ENCODE measurements at regions not wholly inside any gene's neighbourhood (a gene's known extent, or its start where the extent isn't known, plus 50 kb on each side); places are given as distances from the start of the nearest gene placed in this dataset.

DNA sequence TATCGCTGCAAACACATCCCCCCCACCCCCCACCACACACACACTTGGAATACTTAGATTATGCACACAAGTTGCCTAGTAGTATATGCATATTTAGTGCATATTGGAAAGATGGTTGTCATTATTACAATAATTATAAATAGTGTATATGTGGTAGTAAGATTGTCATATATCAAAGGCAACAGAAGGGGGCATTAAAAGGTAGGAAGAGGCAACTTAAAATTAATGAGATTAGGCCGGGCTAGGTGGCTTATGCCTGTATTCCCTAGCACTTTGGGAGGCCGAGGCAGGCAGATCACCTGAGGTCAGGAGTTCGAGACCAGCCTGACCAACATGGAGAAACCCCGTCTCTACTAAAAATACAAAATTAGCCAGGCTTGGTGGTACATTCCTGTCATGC lies 52.1 kb downstream of the GSC start:
- DNase-seq: no peak

DNA sequence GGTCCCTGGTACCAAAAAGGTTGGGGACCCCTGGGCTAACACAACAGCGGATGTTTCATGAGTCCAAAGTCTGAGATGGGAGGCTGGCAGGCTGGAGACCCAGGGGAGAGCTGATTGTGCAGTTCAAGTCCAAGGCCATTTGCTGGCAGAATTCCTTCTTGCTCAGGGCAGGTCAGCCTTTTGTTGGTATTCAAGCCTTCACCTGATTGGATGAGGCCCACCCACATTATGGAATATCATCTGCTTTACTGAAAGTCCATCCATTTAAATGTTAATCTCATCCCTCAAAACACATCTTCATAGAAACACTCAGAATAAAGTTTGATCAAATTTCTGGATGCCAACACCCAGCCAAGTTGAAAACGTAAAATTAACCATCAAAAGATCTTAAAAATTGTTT lies 52.9 kb downstream of the GSC start:
- no peak for DNase-seq

DNA sequence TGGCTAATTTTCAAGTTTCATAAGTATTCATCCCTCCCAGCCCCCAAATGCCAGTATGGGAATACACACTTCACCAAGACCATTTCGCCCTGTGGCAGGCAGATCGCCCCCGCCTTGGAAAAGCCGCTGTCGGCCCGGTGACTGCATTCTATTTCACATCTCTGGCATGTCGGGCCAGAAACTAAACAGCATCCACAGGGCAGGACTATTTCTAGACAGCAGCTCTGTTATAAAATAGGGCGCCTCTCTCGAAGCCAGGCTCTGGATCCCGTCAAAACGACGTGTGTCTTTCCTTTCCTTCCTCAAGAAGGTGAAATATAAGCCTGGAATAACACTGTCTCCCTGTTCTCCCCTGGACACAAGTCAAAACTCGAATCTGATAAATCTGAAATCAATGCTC lies 56.8 kb downstream of the GSC start:
- no peak for DNase-seq

DNA sequence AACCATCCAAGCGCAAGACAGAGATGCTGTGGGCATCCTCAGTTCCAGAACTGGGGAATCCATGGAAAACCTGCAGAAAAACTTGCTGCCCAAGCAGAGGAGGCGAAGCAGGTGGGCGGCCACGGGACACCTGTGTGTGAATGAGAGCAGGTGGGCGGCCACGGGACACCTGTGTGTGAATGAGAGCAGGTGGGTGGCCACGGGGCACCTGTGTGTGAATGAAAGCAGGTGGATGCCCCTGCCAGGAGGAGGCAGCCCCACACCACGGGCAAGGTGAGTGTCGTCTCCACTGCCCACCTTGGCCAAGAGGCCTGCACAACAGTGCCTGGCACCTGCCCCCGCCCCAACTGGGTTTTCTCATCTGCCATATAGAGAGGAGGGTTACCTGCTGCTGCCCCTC lies 59.2 kb downstream of the GSC start:
- DNase-seq: no peak

DNA sequence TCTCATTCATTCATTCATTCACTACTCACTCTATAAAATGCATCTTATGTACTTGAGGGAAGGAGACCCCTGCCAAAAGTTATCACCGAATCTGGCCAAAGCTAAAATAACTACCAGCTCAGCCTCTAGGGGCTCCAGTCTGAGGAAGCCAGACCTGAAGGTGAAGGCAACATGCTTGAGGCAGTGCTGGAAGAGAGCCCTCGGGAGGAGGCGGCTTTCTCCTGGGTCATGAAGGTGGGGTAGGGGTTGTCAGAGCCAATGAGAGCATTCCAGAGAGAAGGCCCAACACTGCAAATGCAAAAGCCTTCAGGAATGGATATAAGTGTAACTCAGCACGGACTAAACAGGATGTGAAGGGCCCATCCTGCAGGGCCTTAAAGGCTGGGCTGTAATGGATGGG lies 62.4 kb downstream of the GSC start:
- DNase-seq: no peak

DNA sequence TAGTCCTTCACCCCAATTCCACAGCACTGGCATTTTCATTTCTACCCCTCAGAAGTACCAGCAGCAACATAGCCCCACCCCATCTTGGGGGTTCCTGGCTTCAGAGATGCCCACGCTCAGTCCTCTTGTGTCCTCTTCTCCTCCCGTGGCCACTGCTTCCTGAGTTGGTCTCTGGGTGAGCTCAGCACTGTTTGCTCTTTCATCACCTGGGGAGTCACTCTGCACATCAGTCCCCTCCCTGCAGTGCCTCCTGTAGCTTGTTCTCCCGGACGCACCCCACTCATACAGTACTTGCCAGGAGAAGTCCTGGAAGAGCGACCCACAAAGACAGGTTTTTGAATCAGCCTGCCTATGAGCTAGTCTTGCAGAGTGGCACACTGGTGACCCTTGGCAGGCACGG lies 63.8 kb downstream of the GSC start:
- peak; percentile 19 for DNase-seq

DNA sequence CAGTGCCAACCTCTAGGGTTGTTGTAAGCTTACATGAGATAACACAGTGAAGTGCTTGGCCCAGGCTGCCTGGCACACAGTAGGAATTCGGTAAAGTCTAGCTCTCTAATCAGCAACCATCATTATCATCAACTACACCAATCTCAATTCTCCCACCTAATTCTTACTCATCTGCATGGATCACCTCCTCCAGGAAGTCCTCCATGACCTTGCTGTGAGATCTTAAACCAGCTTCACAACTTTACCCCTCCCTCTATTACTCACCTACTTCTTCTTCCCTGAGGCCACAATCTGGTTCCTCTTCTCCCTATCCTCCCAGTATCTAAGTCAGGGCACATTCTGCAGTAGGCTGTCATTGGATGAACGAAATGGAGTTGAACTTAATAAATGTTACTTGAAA lies 67.3 kb downstream of the GSC start:
- DNase-seq: no peak

DNA sequence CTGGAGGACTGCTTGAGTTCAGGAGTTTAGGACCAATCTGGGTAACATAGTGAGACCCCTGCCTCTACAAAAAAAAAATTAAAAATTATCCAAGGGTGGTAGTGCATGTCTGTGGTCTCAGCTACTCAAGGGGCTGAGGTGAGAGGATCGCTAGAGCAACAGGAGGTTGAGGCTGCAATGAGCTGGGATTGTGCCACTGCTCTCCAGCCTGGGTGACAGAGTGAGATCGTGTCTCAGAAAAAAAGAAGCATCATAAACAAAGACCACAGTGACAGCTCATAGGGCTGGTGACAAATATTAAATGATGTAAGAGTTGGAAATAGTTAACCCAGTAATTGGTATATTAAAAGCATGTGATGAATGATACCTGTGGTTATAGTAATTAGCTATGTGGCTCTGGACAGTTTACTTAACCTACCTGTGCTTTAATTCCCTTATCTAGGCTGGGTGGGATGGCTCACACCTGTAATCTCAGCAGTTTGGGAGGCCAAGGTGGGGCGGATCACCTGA lies 68.0 kb downstream of the GSC start:
- DNase-seq: peak; percentile 58

DNA sequence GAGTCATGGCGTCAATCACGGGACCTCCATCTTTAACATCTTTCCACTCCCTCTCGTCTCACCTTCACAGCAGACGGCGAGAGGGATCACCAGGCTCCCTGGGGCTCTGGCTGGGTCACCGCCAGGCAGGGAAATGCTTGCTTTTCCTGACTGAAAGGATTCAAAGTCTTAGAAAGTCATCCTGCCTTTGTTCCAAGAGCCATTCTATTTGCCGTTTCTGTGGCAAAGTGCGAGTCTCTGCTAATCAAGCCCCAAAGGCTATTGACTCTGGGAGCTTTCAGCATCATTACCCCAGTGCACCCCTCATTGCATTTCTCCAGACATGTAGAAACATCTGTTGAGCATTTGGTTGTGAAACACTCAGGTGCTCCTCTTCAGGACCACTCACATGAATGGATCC lies 69.6 kb downstream of the GSC start:
- DNase-seq: no peak

DNA sequence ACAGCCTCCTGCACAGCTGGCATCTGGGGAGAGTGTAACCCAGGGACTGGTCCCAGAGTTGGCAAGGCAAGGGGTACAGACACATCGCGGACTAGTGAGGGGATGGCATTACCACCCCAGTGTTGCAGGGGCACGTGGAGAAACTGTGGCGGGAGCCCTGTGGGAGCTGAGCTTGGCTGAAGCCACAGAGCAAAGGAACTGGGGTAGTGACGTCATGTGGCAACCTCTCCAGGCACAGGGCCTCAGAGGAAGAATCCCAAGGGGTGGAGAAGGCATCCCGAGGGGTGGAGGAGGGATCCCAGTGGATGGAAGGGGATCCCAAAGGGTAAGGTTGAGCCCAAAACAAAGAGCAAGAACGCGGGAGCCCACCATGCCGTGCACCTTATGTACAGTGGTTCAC lies 70.1 kb downstream of the GSC start:
- no peak for DNase-seq

DNA sequence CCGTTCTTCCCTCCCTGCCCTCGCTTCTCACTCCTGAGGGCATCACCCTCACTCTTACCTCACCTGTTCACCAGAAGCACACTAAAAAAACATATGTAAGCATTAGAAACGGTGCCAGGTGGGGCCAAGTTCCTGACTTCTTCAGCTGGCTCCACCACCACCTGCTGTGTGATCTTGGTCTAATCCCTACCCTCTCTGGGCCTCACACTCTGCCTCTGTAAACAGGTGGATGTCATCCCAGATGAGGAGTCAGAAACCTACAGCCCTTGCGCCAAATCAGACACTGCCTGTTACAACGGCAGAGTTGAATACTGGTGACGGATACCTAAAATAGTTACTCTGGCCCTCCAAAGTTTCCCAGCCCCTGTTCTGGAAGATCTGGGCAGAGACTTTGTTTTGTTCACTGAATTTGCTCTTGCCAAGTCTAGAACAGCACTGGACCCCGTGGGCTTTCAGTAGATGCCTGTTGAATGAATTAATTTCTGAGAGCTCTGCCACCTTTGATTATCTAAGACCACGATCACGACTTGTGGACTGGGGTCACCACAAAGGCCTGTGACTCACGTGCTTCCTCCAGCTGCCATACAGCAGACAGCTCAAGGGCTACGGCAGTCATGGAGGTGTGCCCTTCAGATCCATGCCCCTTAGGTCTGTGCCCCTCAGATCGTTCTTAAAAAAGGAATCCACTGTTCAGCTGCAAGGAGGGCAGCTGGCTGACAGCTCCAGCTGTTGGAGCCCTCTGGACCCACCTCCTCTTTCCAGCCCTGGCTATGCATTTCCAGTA lies 71.9 kb downstream of the GSC start:
- DNase-seq: peak; percentile 50

DNA sequence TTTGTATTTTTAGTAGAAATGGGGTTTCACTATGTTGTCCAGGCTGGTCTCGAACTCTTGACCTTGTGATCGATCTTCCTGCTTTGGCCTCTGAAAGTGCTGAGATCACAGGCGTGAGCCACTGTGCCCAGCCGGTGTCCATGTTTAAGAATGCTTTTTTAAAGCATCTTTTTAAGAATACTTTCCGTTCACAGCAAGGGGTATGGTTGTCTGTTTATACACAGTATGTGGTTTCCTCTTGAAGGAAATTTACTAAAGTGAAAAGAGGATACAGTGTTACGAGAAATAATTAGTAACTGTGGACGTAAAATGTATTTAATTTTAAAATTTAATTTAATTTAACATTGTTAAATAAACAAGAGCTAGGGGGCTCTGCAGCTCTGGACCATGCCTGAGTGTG lies 73.4 kb downstream of the GSC start:
- no peak for DNase-seq

DNA sequence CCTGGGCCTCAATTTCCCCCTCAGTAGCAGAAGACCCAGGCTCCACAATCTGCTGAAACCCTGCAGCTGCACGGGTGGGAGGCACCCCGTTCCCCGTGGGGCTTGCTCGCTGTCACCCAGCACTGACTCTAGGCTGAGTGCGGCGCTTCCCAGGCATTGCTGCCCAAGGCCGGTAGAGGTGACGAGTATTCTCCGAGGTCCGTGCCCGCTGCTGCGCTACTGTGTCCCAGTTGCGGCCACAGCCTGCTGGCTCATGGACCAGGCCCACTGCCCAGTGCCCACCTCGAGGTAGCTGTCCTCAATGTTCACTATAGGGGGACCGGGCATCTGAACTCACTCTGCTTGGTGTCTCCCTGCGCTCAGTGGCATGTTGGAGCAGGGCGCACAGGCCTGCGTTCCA lies 74.7 kb downstream of the GSC start:
- DNase-seq: no peak

DNA sequence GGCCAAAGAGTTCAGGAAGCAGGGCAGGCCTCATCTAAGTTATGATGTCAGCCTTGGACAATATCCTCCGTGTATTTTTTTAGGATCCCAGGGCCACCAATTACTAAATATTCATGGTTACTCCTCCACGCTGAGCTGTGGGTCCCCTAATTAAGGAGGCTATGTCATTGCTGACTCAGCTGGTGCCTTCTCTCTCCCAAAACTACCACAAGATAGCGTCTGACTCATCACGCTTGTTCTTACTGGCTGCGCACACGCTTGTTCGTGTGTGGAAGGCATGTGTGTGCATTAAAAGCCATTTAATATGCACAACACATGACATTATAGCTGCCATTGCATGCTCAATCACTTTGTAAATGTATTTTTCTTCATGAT lies 78.3 kb downstream of the GSC start:
- no peak for DNase-seq

DNA sequence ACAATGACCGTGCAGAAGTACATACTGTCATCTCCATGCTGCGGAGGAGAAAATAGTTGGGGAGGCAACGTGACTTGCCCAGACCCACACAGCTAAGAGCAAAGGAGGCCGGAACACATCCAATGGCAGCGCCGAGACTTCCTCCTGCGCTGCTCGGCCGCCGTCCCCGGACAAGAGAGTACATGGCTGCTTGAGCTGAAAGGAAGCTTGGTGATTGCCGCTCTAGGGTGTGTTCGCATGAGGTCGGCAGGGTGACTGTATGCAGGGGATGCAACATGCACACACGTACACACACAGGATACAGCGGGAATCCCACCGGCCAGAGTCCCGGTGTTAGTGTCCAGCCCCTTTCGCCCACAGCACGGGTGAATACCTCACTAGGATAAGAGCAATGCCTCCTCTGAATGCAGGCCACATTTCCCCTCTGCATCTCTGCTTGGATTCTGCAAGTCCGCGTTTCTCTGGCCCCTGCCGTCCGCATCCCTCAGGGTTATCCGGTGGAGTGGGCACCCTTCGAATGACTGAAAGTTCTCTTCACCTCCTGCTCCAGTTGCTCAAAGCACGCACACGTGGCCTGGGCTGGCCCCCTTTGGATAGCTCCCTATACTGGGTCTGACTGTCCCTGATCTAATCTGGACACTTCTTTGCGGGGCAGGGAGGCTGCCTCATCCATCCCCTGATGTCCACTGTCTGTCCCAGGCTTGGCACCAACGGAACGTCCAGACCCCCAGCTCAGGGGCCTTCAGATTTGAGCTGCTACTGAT lies 78.8 kb downstream of the GSC start:
- DNase-seq: no peak

DNA sequence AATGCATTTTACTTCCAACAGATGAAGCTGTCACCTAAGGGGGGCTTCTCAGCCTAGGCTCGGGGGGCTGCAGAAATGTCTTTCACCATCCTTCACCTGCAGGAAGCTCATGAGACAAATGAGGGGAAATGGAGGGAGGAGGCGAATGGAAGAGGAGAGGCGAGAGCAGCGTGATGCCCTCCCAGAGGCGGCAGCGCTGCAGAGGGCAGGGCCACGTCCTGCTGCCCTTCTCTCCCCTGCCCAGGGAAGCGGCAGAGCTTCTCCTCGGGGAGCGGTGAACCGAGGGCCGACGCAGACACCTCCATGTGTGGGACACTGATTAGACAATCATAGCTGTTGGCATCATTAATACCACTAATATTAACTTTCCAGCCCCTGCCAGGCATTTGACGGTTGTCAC lies 78.3 kb downstream of the SERPINA3 start:
- DNase-seq: no peak

DNA sequence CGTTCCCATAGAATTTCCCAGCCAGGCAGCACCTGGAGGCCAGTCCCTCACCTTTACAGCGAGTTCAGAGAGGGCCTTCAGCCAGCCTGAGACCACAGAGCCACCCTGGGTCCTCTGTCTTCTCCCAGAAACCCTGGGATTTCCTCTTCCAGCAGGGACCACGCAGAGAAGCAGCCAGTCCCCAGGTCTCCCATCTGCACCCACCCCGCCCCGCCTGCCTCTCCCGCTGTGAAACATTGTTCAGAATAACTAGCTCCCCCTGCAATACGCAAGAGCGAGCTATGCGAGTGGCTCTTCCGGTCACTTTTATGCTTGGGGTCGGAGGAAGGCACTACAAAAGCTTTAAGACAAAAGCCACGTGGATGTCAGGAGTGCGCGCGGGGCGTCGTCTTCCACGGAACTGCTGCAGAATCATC lies 77.8 kb downstream of the SERPINA3 start:
- no peak for DNase-seq

DNA sequence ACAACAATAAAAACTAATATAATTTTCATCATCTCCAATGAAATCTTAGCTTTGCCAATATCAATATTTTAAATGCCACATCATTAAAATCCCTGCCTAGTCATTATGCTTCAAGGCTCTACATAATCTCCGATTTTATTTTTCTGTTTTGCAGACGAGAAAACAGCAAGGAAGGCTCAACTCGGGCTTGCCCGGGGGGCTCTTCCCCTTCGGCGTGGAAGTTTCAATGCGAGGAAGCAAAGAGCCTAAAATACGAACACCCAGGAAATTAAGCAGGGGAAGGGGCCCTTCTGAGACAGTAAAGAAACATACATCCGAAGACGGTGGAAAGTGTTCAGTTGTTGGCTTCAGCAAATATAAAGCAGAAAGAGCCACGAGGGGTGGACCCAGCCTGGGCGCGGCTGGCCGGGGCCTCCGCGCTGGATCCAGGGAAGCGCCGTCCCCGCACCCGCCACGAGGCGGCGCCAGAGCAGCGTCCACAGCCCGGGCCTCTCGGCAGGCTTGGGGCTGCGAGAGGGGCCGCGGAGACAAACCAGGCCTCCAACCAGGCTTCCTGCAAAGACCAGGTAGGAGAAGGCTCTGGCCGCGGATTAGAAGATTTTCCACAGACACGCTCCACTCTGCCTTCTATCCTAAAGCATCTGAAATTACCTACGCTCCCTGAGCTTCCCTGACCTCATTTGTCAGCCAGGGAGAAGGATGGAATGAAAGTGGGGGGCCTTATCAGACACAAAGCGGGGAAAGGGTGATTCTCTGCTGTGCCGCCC lies 77.2 kb downstream of the SERPINA3 start:
- DNase-seq: peak; percentile 39

DNA sequence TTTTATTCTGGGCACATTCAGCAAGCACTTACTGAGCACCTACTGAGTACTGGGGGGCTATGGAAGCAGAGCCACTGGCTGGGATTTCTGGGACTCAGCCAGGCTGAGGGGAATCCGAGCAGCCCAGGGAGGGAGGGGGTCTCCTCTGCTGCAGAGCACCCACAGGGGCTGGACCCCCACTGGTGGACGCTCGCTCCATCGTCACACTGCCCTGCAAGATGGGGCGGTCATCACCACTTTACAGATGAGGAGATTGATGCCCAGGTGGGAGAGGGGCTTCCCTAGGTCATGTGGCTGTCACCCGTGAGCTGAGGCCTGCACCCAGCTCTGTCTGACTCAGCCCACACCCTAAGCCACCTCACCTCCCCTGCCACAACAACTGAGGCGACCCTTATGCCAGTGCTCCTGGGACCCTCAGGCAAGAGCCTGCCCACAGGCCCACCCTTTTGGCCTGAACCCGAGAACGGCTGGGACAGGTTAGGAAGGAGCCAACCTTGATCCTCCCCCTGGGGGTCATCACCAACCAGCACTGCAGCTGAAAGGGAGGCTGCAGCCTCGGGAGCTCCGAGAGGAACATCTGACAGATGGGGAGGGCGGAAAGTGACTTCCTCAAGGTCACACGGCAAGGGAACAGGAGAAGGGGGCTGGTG lies 74.4 kb downstream of the SERPINA3 start:
- DNase-seq: no peak

DNA sequence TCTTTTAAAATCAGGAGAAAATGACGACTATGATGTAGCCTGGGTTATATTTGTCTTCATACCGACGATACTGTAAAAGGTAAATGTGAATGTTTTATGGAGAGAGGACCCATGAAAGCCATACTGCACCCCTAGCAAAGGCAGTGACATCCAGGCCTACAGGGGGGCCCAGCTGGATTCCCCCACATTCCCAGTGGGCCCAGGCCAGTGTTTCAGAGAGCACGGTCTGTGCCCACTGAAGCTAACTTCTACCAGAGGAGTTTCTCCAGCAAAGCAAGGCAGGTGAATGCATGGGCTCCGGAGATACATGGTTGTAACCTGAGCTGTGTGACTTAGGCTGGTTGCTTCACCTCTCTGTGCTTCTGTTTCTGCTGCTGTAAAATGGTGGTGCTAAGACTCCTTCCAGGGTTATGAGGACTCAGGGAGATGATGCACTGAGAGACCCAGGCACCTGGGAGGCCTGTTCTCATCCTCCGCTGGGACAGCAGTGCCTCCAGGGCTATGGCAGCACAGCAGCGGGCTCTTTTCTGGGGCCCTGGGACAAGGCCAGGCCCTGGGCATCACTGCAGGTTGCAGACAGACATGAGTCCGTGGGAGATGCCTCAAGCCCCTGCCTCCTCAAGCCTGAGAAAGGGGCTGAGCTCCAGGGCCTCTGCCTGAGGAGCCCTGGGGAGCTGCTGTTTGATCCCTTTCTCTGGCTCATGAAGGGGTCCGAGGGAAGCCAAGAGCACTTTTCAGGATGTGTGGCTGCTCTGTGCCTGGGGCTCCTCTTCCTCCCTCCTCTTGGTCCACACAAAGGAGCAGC lies 73.7 kb downstream of the SERPINA3 start:
- no peak for DNase-seq

DNA sequence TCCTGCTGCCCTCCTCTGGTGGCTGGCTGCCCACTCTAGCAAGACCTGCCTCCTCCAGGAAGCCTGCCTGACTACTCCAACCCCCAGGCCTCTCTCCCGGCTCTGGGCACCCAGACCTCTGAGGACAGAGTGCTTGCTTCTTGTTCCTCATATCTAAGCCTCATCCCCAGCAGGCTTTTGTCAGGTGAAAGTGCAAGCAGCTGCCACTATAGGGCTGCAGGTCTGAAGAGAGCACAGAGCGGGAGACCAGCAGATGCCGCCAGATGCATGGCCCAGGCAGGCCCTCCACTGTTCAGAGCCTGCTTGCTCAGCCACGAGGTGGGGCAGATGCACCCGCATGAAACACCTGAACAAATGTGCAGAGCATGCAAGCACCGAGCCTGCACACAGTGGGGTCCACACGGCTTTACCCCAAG lies 73.0 kb downstream of the SERPINA3 start:
- no peak for DNase-seq

DNA sequence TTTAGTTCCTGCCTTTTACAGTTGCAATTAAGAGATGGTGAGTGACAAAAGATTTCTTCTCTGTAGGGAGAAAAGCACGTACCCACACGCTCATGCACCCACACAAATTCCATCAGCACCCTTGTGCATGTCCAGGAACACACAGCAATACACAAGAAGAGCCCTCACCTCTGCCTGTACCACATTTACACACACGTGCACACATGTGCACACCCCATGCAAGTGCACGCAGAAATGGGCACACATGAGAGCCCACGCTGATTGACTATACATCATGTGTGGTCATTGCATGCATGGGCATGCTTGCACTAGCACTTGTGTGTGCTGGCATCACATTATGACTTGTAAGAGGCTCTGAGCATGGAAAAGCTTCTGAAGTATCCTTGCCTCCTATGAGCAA lies 70.5 kb downstream of the SERPINA3 start:
- no peak for DNase-seq

All from NK-92 treated with Interleukin-12 subunit alpha and Interleukin-12 subunit beta, amount 100 ng/mL, for 24 hours (cell line).